ENCODE measurements at regions not wholly inside any gene's neighbourhood (a gene's known extent, or its start where the extent isn't known, plus 50 kb on each side); places are given as distances from the start of the nearest gene placed in this dataset.

GRCh38 chr11:120052196-120052775 is 85.6 kb downstream of the TRIM29 start:
- POLR2A ChIA-PET (ENCODE audit: unreplicated experiment) = no interaction called here
- H3K4me2 ChIP-seq = no peak overlapping the region
- TF ChIP-seq EZH2 (IDR thresholded peaks at IDR 0.05; ENCODE audit: low read depth) (no peak), CTCF (conservative IDR thresholded peaks at IDR 0.05) (no peak)
- H3K27me3 ChIP-seq (ENCODE audit: insufficient read depth, low read depth) = peaks cover 83% of the 10 kb centered on the region
- H3K4me1 ChIP-seq (replicated peaks; ENCODE audit: insufficient read depth) = no peaks in the 10 kb centered on the region
- peaks cover 8% of the 10 kb centered on the region; the same call in 1 of the 2 replicates for H3K9me3 ChIP-seq (ENCODE audit: insufficient read depth, low read depth)
- no peaks in the 10 kb centered on the region for H3F3A ChIP-seq (ENCODE audit: insufficient read depth, low read depth)
- no peak for DNase-seq
- CTCF ChIA-PET = interaction anchor here (0.6 kb wide), 1 partner anchor 116 kb away, joined by 3 read pairs; no protein-coding TSS in a partner anchor
- H3K79me2 ChIP-seq (ENCODE audit: low read depth) = no peaks in the 10 kb centered on the region
- H3K4me3 ChIP-seq = no peak overlapping the region
- H2AFZ ChIP-seq = no peak overlapping the region
- no peaks in the 10 kb centered on the region for H3K36me3 ChIP-seq (ENCODE audit: low read depth)
- no peaks in the 10 kb centered on the region; the same call in 1 of the 2 replicates for H3K9me2 ChIP-seq (ENCODE audit: insufficient read depth)
- H4K20me1 ChIP-seq (ENCODE audit: insufficient read depth) = no peaks in the 10 kb centered on the region
- intact Hi-C loops (cut with micrococcal nuclease; ENCODE audit: unreplicated experiment) = no loop called here
- no peak overlapping the region for H3K27ac ChIP-seq
- BruUV-seq (replicated peaks) = no TSS peak

- Histone ChIP-seq H3F3A (ENCODE audit: insufficient read depth, low read depth) (no peaks in the 10 kb centered on the region), H4K20me1 (ENCODE audit: insufficient read depth) (no peaks in the 10 kb centered on the region), H3K4me2 (no peak overlapping the region), H3K9me2 (ENCODE audit: insufficient read depth) (no peaks in the 10 kb centered on the region), H2AFZ (no peak overlapping the region), H3K27me3 (ENCODE audit: insufficient read depth, low read depth) (peaks cover 68% of the 10 kb centered on the region), H3K79me2 (ENCODE audit: low read depth) (no peaks in the 10 kb centered on the region), H3K4me3 (no peak overlapping the region), H3K27ac (no peak overlapping the region), H3K36me3 (ENCODE audit: low read depth) (no peaks in the 10 kb centered on the region), H3K4me1 (replicated peaks; ENCODE audit: insufficient read depth) (no peaks in the 10 kb centered on the region), H3K9me3 (ENCODE audit: insufficient read depth, low read depth) (peaks cover 9% of the 10 kb centered on the region; the same call in 1 of the 2 replicates)
- DNase-seq = no peak
- CTCF ChIA-PET = no interaction called here
- POLR2A ChIA-PET (ENCODE audit: unreplicated experiment) = no interaction called here
- intact Hi-C loops (cut with micrococcal nuclease; ENCODE audit: unreplicated experiment) = no loop called here
- BruUV-seq (replicated peaks) = no TSS peak
- TF ChIP-seq EZH2 (IDR thresholded peaks at IDR 0.05; ENCODE audit: low read depth) = no peak
- TF ChIP-seq CTCF (conservative IDR thresholded peaks at IDR 0.05) = no peak
These were observed 93.8 kb downstream of the TRIM29 start for GRCh38 chr11:120044011-120044675.

GRCh38 chr11:120043328-120043945 is 94.5 kb downstream of the TRIM29 start:
- CTCF ChIA-PET = no interaction called here
- H3K4me1 ChIP-seq (replicated peaks; ENCODE audit: insufficient read depth) = no peaks in the 10 kb centered on the region
- intact Hi-C loops (cut with micrococcal nuclease; ENCODE audit: unreplicated experiment) = no loop called here
- H3K27ac ChIP-seq = no peak overlapping the region
- no peak overlapping the region for H2AFZ ChIP-seq
- H4K20me1 ChIP-seq (ENCODE audit: insufficient read depth) = no peaks in the 10 kb centered on the region
- no peaks in the 10 kb centered on the region for H3K79me2 ChIP-seq (ENCODE audit: low read depth)
- BruUV-seq (replicated peaks) = no TSS peak
- H3K9me2 ChIP-seq (ENCODE audit: insufficient read depth) = no peaks in the 10 kb centered on the region
- POLR2A ChIA-PET (ENCODE audit: unreplicated experiment) = no interaction called here
- H3K4me3 ChIP-seq = no peak overlapping the region
- no peak for DNase-seq
- peaks cover 9% of the 10 kb centered on the region; the same call in 1 of the 2 replicates for H3K9me3 ChIP-seq (ENCODE audit: insufficient read depth, low read depth)
- TF ChIP-seq EZH2 (IDR thresholded peaks at IDR 0.05; ENCODE audit: low read depth) (no peak), CTCF (conservative IDR thresholded peaks at IDR 0.05) (no peak)
- H3K4me2 ChIP-seq = no peak overlapping the region
- H3K27me3 ChIP-seq (ENCODE audit: insufficient read depth, low read depth) = peaks cover 75% of the 10 kb centered on the region
- no peaks in the 10 kb centered on the region for H3K36me3 ChIP-seq (ENCODE audit: low read depth)
- H3F3A ChIP-seq (ENCODE audit: insufficient read depth, low read depth) = no peaks in the 10 kb centered on the region
